Mesendoderm (in vitro differentiated cells): ENCODE measurements at regions not wholly inside any gene's neighbourhood (a gene's known extent, or its start where the extent isn't known, plus 50 kb on each side); places are given as distances from the start of the nearest gene placed in this dataset.

Source experiments
- DNase-seq: peaks from one replicate; pipeline ENCODE4 v3.0.0; 2013
- H2AK5ac ChIP-seq: 2 replicates; pipeline ENCODE4 v1.6.1; 2013; ENCODE audit warnings: low read length, inconsistent platforms
- H2BK120ac ChIP-seq: 2 replicates; pipeline ENCODE4 v1.6.1; 2013; ENCODE audit warnings: low read depth, mild to moderate bottlenecking, low read length, moderate library complexity, mixed read lengths
- H2BK15ac ChIP-seq: replicated peaks from 2 replicates; pipeline ENCODE4 v1.6.1; 2013; ENCODE audit warnings: low read depth, mild to moderate bottlenecking, moderate library complexity
- H2BK5ac ChIP-seq: 2 replicates; pipeline ENCODE4 v1.6.1; 2013; ENCODE audit warnings: low read length, inconsistent platforms
- H3K18ac ChIP-seq: 2 replicates; pipeline ENCODE4 v1.6.1; 2013; ENCODE audit warnings: mild to moderate bottlenecking, low read length, mixed read lengths
- H3K23ac ChIP-seq: one replicate; pipeline ENCODE4 v1.6.1; 2013; ENCODE audit warnings: low read length
- H3K27ac ChIP-seq: 2 replicates; pipeline ENCODE4 v1.5.1; 2013; ENCODE audit warnings: low read depth, mild to moderate bottlenecking, inconsistent platforms, low read length, moderate library complexity
- H3K27me3 ChIP-seq: 2 replicates; pipeline ENCODE4 v1.6.1; 2013; ENCODE audit warnings: low read length, control low read depth, mild to moderate bottlenecking, inconsistent platforms; ENCODE audit not compliant: insufficient read depth, poor library complexity
- H3K36me3 ChIP-seq: 2 replicates; pipeline ENCODE4 v1.6.1; 2013; ENCODE audit warnings: low read length, inconsistent platforms; ENCODE audit not compliant: control insufficient read depth, insufficient read depth
- H3K4ac ChIP-seq: one replicate; pipeline ENCODE4 v1.6.1; 2013; ENCODE audit warnings: low read depth, mild to moderate bottlenecking, low read length, moderate library complexity
- H3K4me1 ChIP-seq: 2 replicates; pipeline ENCODE4 v1.6.1; 2013; ENCODE audit warnings: low read depth, low read length, inconsistent platforms; ENCODE audit not compliant: control insufficient read depth
- H3K4me2 ChIP-seq: 2 replicates; pipeline ENCODE4 v1.6.1; 2013; ENCODE audit warnings: low read length
- H3K4me3 ChIP-seq: 2 replicates; pipeline ENCODE4 v1.5.1; 2013; ENCODE audit warnings: mild to moderate bottlenecking, low read length
- H3K56ac ChIP-seq: one replicate; pipeline ENCODE4 v1.6.1; 2013; ENCODE audit warnings: low read length
- H3K79me1 ChIP-seq: 2 replicates; pipeline ENCODE4 v1.6.1; 2013; ENCODE audit warnings: low read length, inconsistent platforms
- H3K79me2 ChIP-seq: 2 replicates; pipeline ENCODE4 v1.6.1; 2013; ENCODE audit warnings: mild to moderate bottlenecking, low read length; ENCODE audit not compliant: control insufficient read depth, insufficient read depth
- H3K9ac ChIP-seq: 2 replicates; pipeline ENCODE4 v1.6.1; 2013; ENCODE audit warnings: low read length, inconsistent platforms
- H4K5ac ChIP-seq: one replicate; pipeline ENCODE4 v1.6.1; 2013; ENCODE audit warnings: low read length
- H4K8ac ChIP-seq: one replicate; pipeline ENCODE4 v1.6.1; 2013; ENCODE audit warnings: low read depth, mild to moderate bottlenecking, control low read depth, low read length, moderate library complexity
- WGBS: extraction: QIAGEN DNeasy Blood & Tissue Kit; methylation state at CpG from one replicate; pipeline ENCODE4 v1.1.7; 2013; ENCODE audit warnings: low lambda C conversion rate, missing lambda C conversion rate; ENCODE audit not compliant: insufficient coverage; ENCODE audit errors: extremely low coverage; 5-methylcytosine and 5-hydroxymethylcytosine counted together

- Histone ChIP-seq H3K79me2 (no peaks in the 10 kb centered on the region), H3K27me3 (no peaks in the 10 kb centered on the region), H3K56ac (no peak overlapping the region), H3K9ac (no peak overlapping the region), H4K8ac (no peak overlapping the region), H3K18ac (no peak overlapping the region), H3K79me1 (no peaks in the 10 kb centered on the region), H2BK120ac (no peak overlapping the region), H3K23ac (no peak overlapping the region), H2BK5ac (no peak overlapping the region), H3K27ac (no peak overlapping the region), H3K4me2 (no peak overlapping the region), H3K4me1 (no peaks in the 10 kb centered on the region), H3K36me3 (no peaks in the 10 kb centered on the region), H4K5ac (no peak overlapping the region), H2BK15ac (no peak overlapping the region), H2AK5ac (no peak overlapping the region), H3K4me3 (no peak overlapping the region), H3K4ac (no peak overlapping the region)
- no peak for DNase-seq
- WGBS = no CpG with 5 or more reads among the region's 4 CpGs
Measured at GRCh38 chr2:67945056-67945455, 117.7 kb downstream of the C1D start.

GRCh38 chr2:67945940-67946339, 116.9 kb downstream of the C1D start:
- no peak overlapping the region for H3K56ac ChIP-seq
- H3K79me1 ChIP-seq = no peaks in the 10 kb centered on the region
- no peak overlapping the region for H3K4me2 ChIP-seq
- H3K4me3 ChIP-seq = no peak overlapping the region
- H3K36me3 ChIP-seq = no peaks in the 10 kb centered on the region
- no peak for DNase-seq
- no peak overlapping the region for H3K4ac ChIP-seq
- no peak overlapping the region for H2BK120ac ChIP-seq
- no peak overlapping the region for H2BK15ac ChIP-seq
- H3K27ac ChIP-seq = no peak overlapping the region
- no peak overlapping the region for H3K18ac ChIP-seq
- H3K9ac ChIP-seq = no peak overlapping the region
- no CpG with 5 or more reads among the region's 4 CpGs for WGBS
- no peaks in the 10 kb centered on the region for H3K27me3 ChIP-seq
- no peak overlapping the region for H2AK5ac ChIP-seq
- H4K8ac ChIP-seq = no peak overlapping the region
- H2BK5ac ChIP-seq = no peak overlapping the region
- no peak overlapping the region for H3K23ac ChIP-seq
- H4K5ac ChIP-seq = no peak overlapping the region
- no peaks in the 10 kb centered on the region for H3K79me2 ChIP-seq
- no peaks in the 10 kb centered on the region for H3K4me1 ChIP-seq

- DNase-seq = no peak
- no peak overlapping the region for H3K4me3 ChIP-seq
- H3K4ac ChIP-seq = no peak overlapping the region
- no peak overlapping the region for H3K27ac ChIP-seq
- H3K4me1 ChIP-seq = no peaks in the 10 kb centered on the region
- H2BK120ac ChIP-seq = no peak overlapping the region
- no peak overlapping the region for H4K8ac ChIP-seq
- H3K9ac ChIP-seq = no peak overlapping the region
- no peak overlapping the region for H3K23ac ChIP-seq
- H3K79me2 ChIP-seq = no peaks in the 10 kb centered on the region
- no peak overlapping the region for H4K5ac ChIP-seq
- no peak overlapping the region for H3K4me2 ChIP-seq
- no peaks in the 10 kb centered on the region for H3K36me3 ChIP-seq
- H3K27me3 ChIP-seq = no peaks in the 10 kb centered on the region
- H2BK15ac ChIP-seq = no peak overlapping the region
- no peak overlapping the region for H3K18ac ChIP-seq
- H3K79me1 ChIP-seq = no peaks in the 10 kb centered on the region
- H2BK5ac ChIP-seq = no peak overlapping the region
- no peak overlapping the region for H3K56ac ChIP-seq
- no peak overlapping the region for H2AK5ac ChIP-seq
Measured at GRCh38 chr2:67948057-67948456, 114.7 kb downstream of the C1D start.

- Histone ChIP-seq H3K18ac (no peak overlapping the region), H2BK15ac (no peak overlapping the region), H2BK120ac (no peak overlapping the region), H2AK5ac (no peak overlapping the region), H3K4me3 (no peak overlapping the region), H3K9ac (no peak overlapping the region), H4K8ac (no peak overlapping the region), H3K27me3 (no peaks in the 10 kb centered on the region), H3K4me2 (no peak overlapping the region), H3K4me1 (no peaks in the 10 kb centered on the region), H2BK5ac (no peak overlapping the region), H3K79me1 (no peaks in the 10 kb centered on the region), H3K4ac (no peak overlapping the region), H3K36me3 (no peaks in the 10 kb centered on the region), H3K56ac (no peak overlapping the region), H3K79me2 (no peaks in the 10 kb centered on the region), H4K5ac (no peak overlapping the region), H3K23ac (no peak overlapping the region), H3K27ac (no peak overlapping the region)
- WGBS = no CpG with 5 or more reads among the region's 4 CpGs
- DNase-seq = no peak
Measured at GRCh38 chr2:67948506-67948905, 114.3 kb downstream of the C1D start.

- Histone ChIP-seq H2BK15ac (no peak overlapping the region), H3K79me1 (no peaks in the 10 kb centered on the region), H3K4me1 (no peaks in the 10 kb centered on the region), H2AK5ac (no peak overlapping the region), H4K8ac (no peak overlapping the region), H4K5ac (no peak overlapping the region), H3K56ac (no peak overlapping the region), H3K4me3 (no peak overlapping the region), H3K9ac (no peak overlapping the region), H3K27ac (no peak overlapping the region), H3K79me2 (no peaks in the 10 kb centered on the region), H2BK120ac (no peak overlapping the region), H3K23ac (no peak overlapping the region), H3K18ac (no peak overlapping the region), H3K4me2 (no peak overlapping the region), H2BK5ac (no peak overlapping the region), H3K36me3 (no peaks in the 10 kb centered on the region), H3K4ac (no peak overlapping the region), H3K27me3 (no peaks in the 10 kb centered on the region)
- WGBS = no CpG with 5 or more reads among the region's 2 CpGs
- no peak for DNase-seq
Measured at GRCh38 chr2:67950018-67950417, 112.8 kb downstream of the C1D start.

GRCh38 chr2:67950919-67951318, 111.9 kb downstream of the C1D start:
- WGBS = no CpG with 5 or more reads among the region's 2 CpGs
- Histone ChIP-seq H3K56ac (no peak overlapping the region), H3K18ac (no peak overlapping the region), H3K27me3 (no peaks in the 10 kb centered on the region), H3K27ac (no peak overlapping the region), H3K4me2 (no peak overlapping the region), H3K4ac (no peak overlapping the region), H3K4me1 (no peaks in the 10 kb centered on the region), H3K79me2 (no peaks in the 10 kb centered on the region), H4K8ac (no peak overlapping the region), H2AK5ac (no peak overlapping the region), H3K4me3 (no peak overlapping the region), H2BK5ac (no peak overlapping the region), H2BK120ac (no peak overlapping the region), H3K79me1 (no peaks in the 10 kb centered on the region), H3K9ac (no peak overlapping the region), H4K5ac (no peak overlapping the region), H2BK15ac (no peak overlapping the region), H3K23ac (no peak overlapping the region), H3K36me3 (no peaks in the 10 kb centered on the region)
- no peak for DNase-seq
